ENCODE measurements at regions not wholly inside any gene's neighbourhood (a gene's known extent, or its start where the extent isn't known, plus 50 kb on each side); places are given as distances from the start of the nearest gene placed in this dataset.

DNA sequence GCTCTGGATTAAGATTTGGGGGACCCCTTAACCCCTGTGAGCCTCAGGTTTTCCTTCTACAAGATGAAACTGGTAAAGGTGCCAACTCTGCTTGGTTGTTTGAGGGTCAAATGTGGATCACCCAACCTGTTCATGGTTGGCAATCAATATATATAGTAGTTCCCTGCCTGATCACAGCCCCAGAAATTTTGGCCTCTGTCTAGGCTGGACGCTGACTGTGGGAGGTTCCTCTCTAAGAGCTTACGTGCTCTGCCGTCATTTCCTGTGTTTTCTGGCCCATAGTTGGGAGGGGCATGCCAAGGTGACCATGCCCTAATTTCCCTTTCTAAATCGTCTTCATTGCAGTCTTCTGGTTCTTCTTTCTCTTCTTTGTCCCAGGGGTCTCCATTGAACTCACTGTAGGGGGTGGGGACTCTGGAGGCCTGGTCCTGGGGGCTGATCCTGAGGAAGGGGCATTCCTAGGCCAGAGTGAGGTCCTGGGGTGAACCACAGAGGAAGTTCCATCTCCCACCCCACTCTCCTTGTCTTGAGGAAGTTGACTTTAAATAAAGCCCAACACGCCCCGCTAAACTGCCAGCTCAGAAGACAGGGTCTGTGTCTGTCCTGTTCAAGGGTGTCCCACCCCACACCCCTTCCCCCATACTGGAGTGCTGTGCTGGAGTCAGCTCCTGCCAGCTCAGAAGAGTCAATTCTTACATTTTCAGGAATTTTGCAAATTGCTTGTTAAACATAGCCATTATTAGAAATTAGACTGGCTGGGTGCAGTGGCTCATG is 98.9 kb upstream of the SDK1 start:
- whole genome bisulfite sequencing, 2 donors = 51 to 61% methylated on average over 6 of the region's 6 CpGs
- intact Hi-C loops (cut with DNase I) = no loop called here
- TF ChIP-seq, protein P1, sequence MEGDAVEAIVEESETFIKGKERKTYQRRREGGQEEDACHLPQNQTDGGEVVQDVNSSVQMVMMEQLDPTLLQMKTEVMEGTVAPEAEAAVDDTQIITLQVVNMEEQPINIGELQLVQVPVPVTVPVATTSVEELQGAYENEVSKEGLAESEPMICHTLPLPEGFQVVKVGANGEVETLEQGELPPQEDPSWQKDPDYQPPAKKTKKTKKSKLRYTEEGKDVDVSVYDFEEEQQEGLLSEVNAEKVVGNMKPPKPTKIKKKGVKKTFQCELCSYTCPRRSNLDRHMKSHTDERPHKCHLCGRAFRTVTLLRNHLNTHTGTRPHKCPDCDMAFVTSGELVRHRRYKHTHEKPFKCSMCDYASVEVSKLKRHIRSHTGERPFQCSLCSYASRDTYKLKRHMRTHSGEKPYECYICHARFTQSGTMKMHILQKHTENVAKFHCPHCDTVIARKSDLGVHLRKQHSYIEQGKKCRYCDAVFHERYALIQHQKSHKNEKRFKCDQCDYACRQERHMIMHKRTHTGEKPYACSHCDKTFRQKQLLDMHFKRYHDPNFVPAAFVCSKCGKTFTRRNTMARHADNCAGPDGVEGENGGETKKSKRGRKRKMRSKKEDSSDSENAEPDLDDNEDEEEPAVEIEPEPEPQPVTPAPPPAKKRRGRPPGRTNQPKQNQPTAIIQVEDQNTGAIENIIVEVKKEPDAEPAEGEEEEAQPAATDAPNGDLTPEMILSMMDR (IDR thresholded peaks at IDR 0.05) = no peak
- ATAC-seq = peak in 1 of 8 donors; percentile 28
- Histone ChIP-seq H3K9me3 (peaks cover 0 to 22% (median 0%) of the 10 kb centered on the region in 11 donors), H3K36me3 (no peaks in the 10 kb centered on the region), H3K27ac (no peak overlapping the region), H3K4me3 (no peak overlapping the region), H3K27me3 (no peaks in the 10 kb centered on the region), H3K4me1 (no peaks in the 10 kb centered on the region)
- DNase-seq = no peak

DNA sequence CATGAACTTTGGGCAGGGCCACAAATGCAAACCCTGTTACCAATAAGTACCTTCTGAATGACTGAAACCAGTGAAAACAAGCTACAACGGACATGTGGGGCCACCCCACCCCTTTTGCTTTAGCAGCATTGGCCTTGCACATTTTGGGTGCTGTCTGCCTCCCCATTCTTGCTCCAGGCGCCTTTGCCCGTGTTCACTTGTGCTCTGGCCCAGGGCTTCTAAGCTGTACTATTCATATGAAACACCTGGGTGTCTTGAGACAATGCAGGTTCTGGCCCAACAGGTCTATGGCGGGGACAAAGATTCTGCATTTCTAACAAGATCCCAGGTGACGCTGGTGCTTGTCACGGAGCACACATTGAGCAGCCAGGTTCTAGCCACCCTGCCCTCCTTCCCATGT is 96.5 kb upstream of the SDK1 start:
- 88 to 94% methylated on average over 6 of the region's 6 CpGs for WGBS, 2 donors

DNA sequence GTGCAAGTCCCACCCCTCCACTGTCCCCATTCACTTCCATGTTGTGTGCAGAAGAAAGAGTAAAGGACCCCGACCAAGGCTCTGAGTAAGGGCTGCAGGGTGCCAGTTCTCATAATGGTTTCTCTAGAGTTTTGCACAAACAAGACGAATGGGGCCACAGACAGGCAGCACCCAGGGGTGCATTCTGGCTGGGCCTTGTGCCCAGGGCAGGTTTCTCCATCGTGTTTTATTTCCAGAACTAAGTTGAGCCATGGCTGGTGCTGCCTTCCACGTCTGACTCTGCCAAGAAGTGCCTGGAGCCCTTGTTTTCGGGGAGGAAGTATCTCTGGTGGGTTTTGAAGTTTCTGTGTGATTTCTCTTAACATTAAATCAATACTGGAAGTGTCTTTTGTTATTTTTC is 95.0 kb upstream of the SDK1 start:
- Histone ChIP-seq H3K9me3 (peaks cover 0 to 9% (median 0%) of the 10 kb centered on the region in 11 donors), H3K36me3 (no peaks in the 10 kb centered on the region), H3K27me3 (no peaks in the 10 kb centered on the region), H3K27ac (no peak overlapping the region), H3K4me1 (no peaks in the 10 kb centered on the region), H3K4me3 (no peak overlapping the region)
- DNase-seq (no peak), ATAC-seq (no peak)
- TF ChIP-seq, protein P1 (IDR thresholded peaks at IDR 0.05) = no peak
- intact Hi-C loops (cut with DNase I) = no loop called here
- WGBS, 2 donors = 60 to 61% methylated on average over 5 of the region's 5 CpGs

More for the DNA sequence above, 96.5 kb upstream of the SDK1 start:
- Histone ChIP-seq H3K4me1 (no peaks in the 10 kb centered on the region), H3K36me3 (no peaks in the 10 kb centered on the region), H3K27ac (no peak overlapping the region), H3K9me3 (peaks cover 0 to 9% (median 0%) of the 10 kb centered on the region in 11 donors), H3K4me3 (no peak overlapping the region), H3K27me3 (no peaks in the 10 kb centered on the region)
- ATAC-seq (no peak), DNase-seq (no peak)
- TF ChIP-seq, protein P1 (IDR thresholded peaks at IDR 0.05) = no peak
- intact Hi-C loops (cut with DNase I) = no loop called here

DNA sequence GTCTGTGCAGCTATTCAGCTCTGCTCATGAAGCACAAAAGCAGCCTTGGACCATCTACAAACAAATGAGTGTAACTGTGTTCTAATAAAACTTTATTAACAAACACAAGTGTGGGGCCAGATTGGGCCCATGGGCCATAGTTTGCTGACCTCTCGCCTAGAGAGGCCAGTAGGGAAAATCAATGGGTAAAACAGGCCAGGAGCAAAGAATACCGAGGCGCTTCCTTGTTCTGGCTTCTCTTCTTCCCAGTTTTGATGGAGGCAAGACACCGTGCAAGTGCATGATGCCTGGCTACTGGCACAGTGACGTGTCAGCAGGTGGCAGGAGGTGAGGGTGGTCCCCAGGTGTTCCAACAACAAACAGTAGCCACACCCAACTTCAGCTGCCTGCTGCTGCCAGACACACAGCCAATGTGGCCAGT is 94.3 kb upstream of the SDK1 start:
- H3K27me3 ChIP-seq = no peaks in the 10 kb centered on the region
- peaks cover 0 to 9% (median 0%) of the 10 kb centered on the region in 11 donors for H3K9me3 ChIP-seq
- 82 to 90% methylated on average over 5 of the region's 5 CpGs for WGBS, 2 donors
- TF ChIP-seq, protein P1 (IDR thresholded peaks at IDR 0.05) = no peak
- H3K27ac ChIP-seq = no peak overlapping the region
- no peaks in the 10 kb centered on the region for H3K36me3 ChIP-seq
- no peak for DNase-seq
- intact Hi-C loops (cut with DNase I) = no loop called here
- H3K4me3 ChIP-seq = no peak overlapping the region
- no peaks in the 10 kb centered on the region for H3K4me1 ChIP-seq
- ATAC-seq = no peak
